ENCODE measurements at regions not wholly inside any gene's neighbourhood (a gene's known extent, or its start where the extent isn't known, plus 50 kb on each side); places are given as distances from the start of the nearest gene placed in this dataset.
"Not testable (repeated sequence)": the region's sequence is repeated elsewhere in the genome, so short reads cannot be mapped to it uniquely, and the experiment has no call there.

DNA sequence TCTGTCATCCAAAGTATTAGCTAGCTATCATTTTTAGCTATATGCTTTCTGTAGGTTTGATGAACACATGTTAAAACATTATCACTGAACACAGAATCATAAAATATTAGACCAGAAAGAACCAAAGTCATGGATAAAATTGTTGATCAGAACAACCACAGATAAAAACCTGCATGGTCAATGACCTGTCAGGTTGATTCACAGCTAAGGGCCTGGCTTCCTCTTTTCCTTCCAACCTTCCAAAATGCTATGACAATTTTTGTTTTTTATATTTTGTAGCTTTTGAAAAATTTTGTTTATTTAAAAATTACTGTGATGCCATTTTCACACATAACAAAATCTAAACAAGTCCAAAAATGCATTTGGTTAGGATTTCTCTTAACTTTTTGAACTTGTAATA is 444.4 kb upstream of the CHRM2 start:
- no peaks in the 10 kb centered on the region for H3K4me1 ChIP-seq (ENCODE audit: control insufficient read depth, insufficient read depth, low read length)
- H3K9me3 ChIP-seq (ENCODE audit: control insufficient read depth in 2 of 2, low read length in 2 of 2), result peaks cover 0 to under 1% of the 10 kb centered on the region in 2 donors
- H3K9ac ChIP-seq (ENCODE audit: low read length in 2 of 2), result no peak overlapping the region
- H3K27ac ChIP-seq (ENCODE audit: low read length), result no peak overlapping the region
- H3K36me3 ChIP-seq (ENCODE audit: control insufficient read depth in 2 of 2, insufficient read depth in 2 of 2, low read length in 2 of 2), result no peaks in the 10 kb centered on the region
- no peak overlapping the region for H3K4me3 ChIP-seq (ENCODE audit: low read length in 2 of 2)
- no peaks in the 10 kb centered on the region for H3K27me3 ChIP-seq (ENCODE audit: control insufficient read depth in 1 of 2, insufficient read depth in 2 of 2, low read length in 2 of 2)

DNA sequence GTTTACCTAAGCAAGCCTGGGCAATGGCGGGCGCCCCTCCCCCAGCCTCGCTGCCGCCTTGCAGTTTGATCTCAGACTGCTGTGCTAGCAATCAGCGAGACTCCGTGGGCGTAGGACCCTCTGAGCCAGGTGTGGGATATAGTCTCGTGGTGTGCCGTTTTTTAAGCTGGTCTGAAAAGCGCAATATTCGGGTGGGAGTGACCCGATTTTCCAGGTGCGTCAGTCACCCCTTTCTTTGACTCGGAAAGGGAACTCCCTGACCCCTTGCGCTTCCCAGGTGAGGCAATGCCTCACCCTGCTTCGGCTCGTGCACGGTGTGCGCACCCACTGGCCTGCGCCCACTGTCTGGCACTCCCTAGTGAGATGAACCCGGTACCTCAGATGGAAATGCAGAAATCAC is 442.6 kb upstream of the MTPN start:
- not testable (repeated sequence) for H3K9ac ChIP-seq (ENCODE audit: low read length in 2 of 2); H3K4me3 ChIP-seq (ENCODE audit: low read length in 2 of 2); H3K27me3 ChIP-seq (ENCODE audit: control insufficient read depth in 1 of 2, insufficient read depth in 2 of 2, low read length in 2 of 2); H3K9me3 ChIP-seq (ENCODE audit: control insufficient read depth in 2 of 2, low read length in 2 of 2); H3K4me1 ChIP-seq (ENCODE audit: control insufficient read depth, insufficient read depth, low read length); H3K27ac ChIP-seq (ENCODE audit: low read length); H3K36me3 ChIP-seq (ENCODE audit: control insufficient read depth in 2 of 2, insufficient read depth in 2 of 2, low read length in 2 of 2)

DNA sequence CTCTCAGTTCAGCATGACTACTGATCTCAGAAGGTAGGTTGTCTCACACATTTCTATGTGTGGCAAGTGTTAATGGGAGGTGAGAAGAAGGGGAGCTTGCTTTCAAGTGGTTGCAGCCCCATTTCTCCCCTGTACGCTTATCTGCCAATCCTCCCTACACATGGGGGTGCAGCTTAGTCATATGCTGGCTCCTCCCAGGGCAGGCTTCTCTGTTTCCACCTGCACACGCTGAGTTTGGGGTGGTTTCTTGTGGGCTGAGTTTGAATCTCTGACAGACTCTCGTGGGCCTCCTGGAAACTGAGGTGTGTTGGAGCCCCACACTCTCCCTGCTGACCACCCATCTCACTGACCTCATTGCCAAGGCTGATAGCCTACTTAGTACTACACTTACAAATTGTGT is 435.8 kb upstream of the MTPN start:
- Histone ChIP-seq H3K4me1 (ENCODE audit: control insufficient read depth, insufficient read depth, low read length) (no peaks in the 10 kb centered on the region), H3K27ac (ENCODE audit: low read length) (no peak overlapping the region), H3K36me3 (ENCODE audit: control insufficient read depth in 2 of 2, insufficient read depth in 2 of 2, low read length in 2 of 2) (no peaks in the 10 kb centered on the region), H3K9me3 (ENCODE audit: control insufficient read depth in 2 of 2, low read length in 2 of 2) (no peaks in the 10 kb centered on the region), H3K27me3 (ENCODE audit: control insufficient read depth in 1 of 2, insufficient read depth in 2 of 2, low read length in 2 of 2) (no peaks in the 10 kb centered on the region), H3K9ac (ENCODE audit: low read length in 2 of 2) (no peak overlapping the region), H3K4me3 (ENCODE audit: low read length in 2 of 2) (no peak overlapping the region)

DNA sequence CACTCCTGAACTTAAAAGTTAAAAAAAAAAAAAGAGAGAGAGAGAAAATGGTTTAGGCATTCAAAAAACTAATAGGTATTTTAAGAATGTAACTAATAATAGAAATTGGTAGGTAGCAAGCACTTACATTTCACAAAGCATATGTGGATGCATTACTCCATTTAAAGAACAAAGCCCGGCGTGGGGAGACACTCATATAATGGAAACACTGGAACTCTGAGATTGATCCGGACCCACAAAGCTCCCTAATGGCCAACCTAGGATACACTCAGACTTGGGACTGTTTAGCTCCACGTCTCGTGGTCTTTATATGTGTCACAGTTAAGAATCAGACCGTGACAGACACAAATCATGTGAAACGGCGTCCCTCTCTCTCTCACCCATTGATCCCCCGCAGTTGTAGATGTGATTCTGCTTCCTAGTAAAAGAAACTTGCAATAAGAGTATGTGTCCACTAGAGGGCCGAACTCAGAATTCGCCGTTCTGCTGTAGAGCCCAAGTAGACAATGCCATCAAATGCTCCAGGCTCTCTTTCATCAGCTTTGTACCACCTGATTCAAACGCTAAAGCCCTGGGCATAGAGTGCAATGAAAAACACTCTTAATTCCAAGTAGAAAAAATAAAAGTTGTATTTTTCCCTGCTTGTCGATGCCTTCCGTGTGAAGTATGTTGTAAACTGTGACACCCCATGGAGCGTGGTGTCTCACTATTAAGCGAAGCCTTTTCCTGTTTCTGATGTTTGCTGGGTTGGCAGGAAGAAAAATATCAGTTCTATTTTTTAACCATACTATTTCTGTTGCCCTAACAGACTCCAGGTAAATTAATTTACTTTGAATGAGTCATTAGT is 429.0 kb upstream of the MTPN start:
- Histone ChIP-seq H3K27me3 (ENCODE audit: control insufficient read depth in 1 of 2, insufficient read depth in 2 of 2, low read length in 2 of 2) (no peaks in the 10 kb centered on the region), H3K4me1 (ENCODE audit: control insufficient read depth, insufficient read depth, low read length) (peaks cover 3% of the 10 kb centered on the region), H3K36me3 (ENCODE audit: control insufficient read depth in 2 of 2, insufficient read depth in 2 of 2, low read length in 2 of 2) (no peaks in the 10 kb centered on the region), H3K9me3 (ENCODE audit: control insufficient read depth in 2 of 2, low read length in 2 of 2) (no peaks in the 10 kb centered on the region), H3K4me3 (ENCODE audit: low read length in 2 of 2) (peak overlapping the region in 1 of 2 donors; percentile 44), H3K9ac (ENCODE audit: low read length in 2 of 2) (no peak overlapping the region), H3K27ac (ENCODE audit: low read length) (no peak overlapping the region)

DNA sequence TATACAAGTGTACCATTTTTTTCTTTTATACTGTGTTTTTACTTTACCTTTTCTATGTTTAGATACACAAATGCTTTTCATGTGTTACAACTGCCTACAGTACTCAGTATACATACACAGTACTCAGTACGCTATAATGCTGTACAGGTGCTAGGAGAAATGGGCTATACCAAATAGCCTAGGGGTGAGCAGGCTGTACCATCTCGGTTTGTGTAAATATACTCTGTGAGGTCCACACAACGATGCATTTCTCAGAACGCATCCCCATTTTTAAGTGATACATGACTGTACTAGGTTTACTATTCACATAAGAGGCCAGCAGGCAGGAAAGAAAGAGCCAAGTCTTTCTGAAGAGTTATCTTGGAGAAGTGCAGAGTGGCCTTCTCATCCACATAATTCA is 426.4 kb upstream of the MTPN start:
- H3K4me3 ChIP-seq (ENCODE audit: low read length in 2 of 2), result no peak overlapping the region
- no peaks in the 10 kb centered on the region for H3K9me3 ChIP-seq (ENCODE audit: control insufficient read depth in 2 of 2, low read length in 2 of 2)
- H3K9ac ChIP-seq (ENCODE audit: low read length in 2 of 2), result no peak overlapping the region
- H3K27me3 ChIP-seq (ENCODE audit: control insufficient read depth in 1 of 2, insufficient read depth in 2 of 2, low read length in 2 of 2), result no peaks in the 10 kb centered on the region
- H3K4me1 ChIP-seq (ENCODE audit: control insufficient read depth, insufficient read depth, low read length), result peaks cover 3% of the 10 kb centered on the region
- H3K36me3 ChIP-seq (ENCODE audit: control insufficient read depth in 2 of 2, insufficient read depth in 2 of 2, low read length in 2 of 2), result no peaks in the 10 kb centered on the region
- no peak overlapping the region for H3K27ac ChIP-seq (ENCODE audit: low read length)

DNA sequence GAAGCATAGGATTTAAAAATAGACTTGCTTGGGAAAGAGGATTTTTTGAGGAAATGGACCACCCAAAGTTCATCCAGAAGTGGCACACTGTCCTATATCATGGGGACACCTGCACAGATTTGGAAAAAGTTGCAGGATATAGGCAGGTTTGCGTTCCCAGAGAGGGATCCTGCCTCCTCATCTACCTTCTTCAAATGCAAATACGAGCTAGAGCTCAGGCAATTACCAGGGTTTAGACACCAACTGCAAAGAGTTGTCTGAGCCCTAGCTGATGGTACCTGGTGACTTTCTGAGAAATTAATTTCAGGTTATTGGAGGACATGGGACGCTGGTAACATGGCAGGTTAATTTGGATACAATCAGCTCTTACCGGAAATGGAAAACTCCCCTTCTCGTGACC is 423.7 kb upstream of the MTPN start:
- Histone ChIP-seq H3K4me1 (ENCODE audit: control insufficient read depth, insufficient read depth, low read length) (peaks cover 1% of the 10 kb centered on the region), H3K9ac (ENCODE audit: low read length in 2 of 2) (no peak overlapping the region), H3K36me3 (ENCODE audit: control insufficient read depth in 2 of 2, insufficient read depth in 2 of 2, low read length in 2 of 2) (no peaks in the 10 kb centered on the region), H3K27me3 (ENCODE audit: control insufficient read depth in 1 of 2, insufficient read depth in 2 of 2, low read length in 2 of 2) (no peaks in the 10 kb centered on the region), H3K27ac (ENCODE audit: low read length) (no peak overlapping the region), H3K4me3 (ENCODE audit: low read length in 2 of 2) (no peak overlapping the region), H3K9me3 (ENCODE audit: control insufficient read depth in 2 of 2, low read length in 2 of 2) (no peaks in the 10 kb centered on the region)

DNA sequence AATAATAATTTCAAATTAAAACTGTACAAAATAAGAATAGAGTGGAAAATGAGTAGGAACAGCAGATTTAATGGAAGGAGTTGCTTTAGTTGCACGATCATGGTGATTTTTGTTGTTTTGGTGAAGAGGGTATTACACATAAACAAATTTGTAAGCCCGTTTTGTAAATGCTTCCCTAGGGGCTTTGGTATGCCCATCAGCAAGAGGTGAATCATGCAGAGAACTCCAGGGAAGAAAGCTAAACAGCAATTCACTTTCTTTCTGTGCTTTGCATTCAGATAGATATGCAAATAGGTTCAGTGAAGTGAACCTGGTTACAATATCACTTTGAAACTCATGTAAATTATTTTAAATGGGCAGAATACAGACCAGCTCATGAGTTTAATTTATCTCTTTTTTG is 422.2 kb upstream of the MTPN start:
- H3K27me3 ChIP-seq (ENCODE audit: control insufficient read depth in 1 of 2, insufficient read depth in 2 of 2, low read length in 2 of 2), result no peaks in the 10 kb centered on the region
- H3K4me3 ChIP-seq (ENCODE audit: low read length in 2 of 2), result no peak overlapping the region
- no peaks in the 10 kb centered on the region for H3K36me3 ChIP-seq (ENCODE audit: control insufficient read depth in 2 of 2, insufficient read depth in 2 of 2, low read length in 2 of 2)
- no peak overlapping the region for H3K9ac ChIP-seq (ENCODE audit: low read length in 2 of 2)
- no peak overlapping the region for H3K27ac ChIP-seq (ENCODE audit: low read length)
- no peaks in the 10 kb centered on the region for H3K4me1 ChIP-seq (ENCODE audit: control insufficient read depth, insufficient read depth, low read length)
- H3K9me3 ChIP-seq (ENCODE audit: control insufficient read depth in 2 of 2, low read length in 2 of 2), result no peaks in the 10 kb centered on the region

DNA sequence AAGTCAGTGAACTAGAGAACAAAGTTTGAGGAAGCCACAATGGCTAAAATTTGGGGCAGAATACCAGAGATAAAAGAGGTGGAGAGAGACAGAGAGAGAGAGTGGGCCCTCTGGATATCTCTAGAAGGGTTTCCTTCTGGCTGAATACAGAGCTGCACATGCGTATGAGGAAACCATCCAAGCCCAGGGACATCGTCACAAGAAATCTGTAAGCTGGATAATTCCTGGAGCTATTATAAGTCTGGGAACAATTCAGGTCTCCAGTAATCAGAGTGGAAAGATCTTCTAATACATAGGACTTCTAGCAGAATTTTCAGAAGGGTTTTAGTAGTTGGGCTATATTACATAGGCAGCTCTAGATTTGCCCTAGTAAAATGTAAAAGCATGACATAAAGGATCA is 415.7 kb upstream of the MTPN start:
- Histone ChIP-seq H3K4me3 (ENCODE audit: low read length in 2 of 2) (no peak overlapping the region), H3K9me3 (ENCODE audit: control insufficient read depth in 2 of 2, low read length in 2 of 2) (no peaks in the 10 kb centered on the region), H3K27me3 (ENCODE audit: control insufficient read depth in 1 of 2, insufficient read depth in 2 of 2, low read length in 2 of 2) (no peaks in the 10 kb centered on the region), H3K9ac (ENCODE audit: low read length in 2 of 2) (no peak overlapping the region), H3K4me1 (ENCODE audit: control insufficient read depth, insufficient read depth, low read length) (no peaks in the 10 kb centered on the region), H3K27ac (ENCODE audit: low read length) (no peak overlapping the region), H3K36me3 (ENCODE audit: control insufficient read depth in 2 of 2, insufficient read depth in 2 of 2, low read length in 2 of 2) (no peaks in the 10 kb centered on the region)

DNA sequence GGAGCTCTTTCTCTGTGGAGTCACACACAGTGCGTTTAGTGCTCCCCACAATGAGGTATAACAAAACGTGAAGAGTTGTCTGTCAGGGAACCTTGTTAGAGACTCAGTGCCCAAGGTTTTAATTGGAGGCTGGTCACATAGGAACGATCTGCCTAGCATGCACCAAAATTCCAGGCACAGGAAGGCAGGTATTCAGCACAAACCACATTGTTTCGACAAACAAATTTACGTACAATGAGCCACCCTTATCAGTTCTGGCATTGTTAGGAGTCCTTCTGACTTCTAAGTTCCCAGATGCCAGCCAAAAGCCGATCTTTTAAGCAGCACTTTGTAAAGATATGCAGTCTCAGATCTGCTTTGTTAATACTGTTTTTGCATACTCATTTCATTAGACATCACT is 414.2 kb upstream of the MTPN start:
- Histone ChIP-seq H3K4me1 (ENCODE audit: control insufficient read depth, insufficient read depth, low read length) (no peaks in the 10 kb centered on the region), H3K27me3 (ENCODE audit: control insufficient read depth in 1 of 2, insufficient read depth in 2 of 2, low read length in 2 of 2) (no peaks in the 10 kb centered on the region), H3K27ac (ENCODE audit: low read length) (no peak overlapping the region)

DNA sequence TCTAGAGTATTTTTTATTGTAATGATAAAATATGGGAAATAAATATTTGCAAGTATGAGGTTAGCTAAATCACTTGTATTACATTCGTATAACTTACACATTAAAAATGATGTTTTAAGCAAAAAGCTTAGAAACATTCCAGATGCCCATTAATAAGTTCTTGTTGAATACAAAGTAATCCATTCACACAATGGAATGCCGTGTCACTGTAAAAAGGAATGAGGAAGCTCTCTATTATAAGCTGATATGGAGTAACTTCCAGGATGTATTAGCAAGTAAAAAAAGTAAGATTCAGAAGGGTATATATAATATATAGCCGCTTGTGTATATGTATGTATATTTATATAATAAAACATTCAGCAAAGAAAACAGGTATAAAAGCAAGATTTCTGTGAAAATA is 412.8 kb upstream of the MTPN start:
- Histone ChIP-seq H3K4me3 (ENCODE audit: low read length in 2 of 2) (no peak overlapping the region), H3K36me3 (ENCODE audit: control insufficient read depth in 2 of 2, insufficient read depth in 2 of 2, low read length in 2 of 2) (no peaks in the 10 kb centered on the region), H3K9me3 (ENCODE audit: control insufficient read depth in 2 of 2, low read length in 2 of 2) (no peaks in the 10 kb centered on the region), H3K27me3 (ENCODE audit: control insufficient read depth in 1 of 2, insufficient read depth in 2 of 2, low read length in 2 of 2) (no peaks in the 10 kb centered on the region), H3K9ac (ENCODE audit: low read length in 2 of 2) (no peak overlapping the region), H3K27ac (ENCODE audit: low read length) (no peak overlapping the region), H3K4me1 (ENCODE audit: control insufficient read depth, insufficient read depth, low read length) (no peaks in the 10 kb centered on the region)

More for the DNA sequence above, 414.2 kb upstream of the MTPN start:
- Histone ChIP-seq H3K36me3 (ENCODE audit: control insufficient read depth in 2 of 2, insufficient read depth in 2 of 2, low read length in 2 of 2) (no peaks in the 10 kb centered on the region), H3K9ac (ENCODE audit: low read length in 2 of 2) (no peak overlapping the region), H3K9me3 (ENCODE audit: control insufficient read depth in 2 of 2, low read length in 2 of 2) (no peaks in the 10 kb centered on the region), H3K4me3 (ENCODE audit: low read length in 2 of 2) (no peak overlapping the region)

DNA sequence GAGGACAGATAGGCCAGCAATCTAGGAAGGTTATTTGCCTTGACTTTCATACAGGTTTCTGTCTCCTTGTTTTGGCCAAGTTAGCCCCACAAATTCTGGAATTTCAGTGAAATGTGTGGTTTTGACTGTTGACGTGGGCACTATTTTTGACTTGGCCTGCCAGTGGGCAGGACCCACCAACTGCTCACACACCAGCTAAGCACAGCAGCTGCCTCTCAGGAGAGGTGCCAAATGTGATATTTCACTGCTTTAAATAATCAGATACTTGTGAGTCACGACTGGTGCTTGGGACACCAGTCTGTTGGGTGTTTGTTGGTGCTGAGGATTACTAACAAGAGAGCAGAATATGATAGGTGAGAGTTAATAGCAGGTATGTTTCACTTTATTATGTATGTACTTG is 409.7 kb upstream of the MTPN start:
- no peaks in the 10 kb centered on the region for H3K27me3 ChIP-seq (ENCODE audit: control insufficient read depth in 1 of 2, insufficient read depth in 2 of 2, low read length in 2 of 2)
- H3K27ac ChIP-seq (ENCODE audit: low read length), result no peak overlapping the region
- H3K4me1 ChIP-seq (ENCODE audit: control insufficient read depth, insufficient read depth, low read length), result no peaks in the 10 kb centered on the region
- H3K9me3 ChIP-seq (ENCODE audit: control insufficient read depth in 2 of 2, low read length in 2 of 2), result no peaks in the 10 kb centered on the region
- H3K9ac ChIP-seq (ENCODE audit: low read length in 2 of 2), result no peak overlapping the region
- H3K36me3 ChIP-seq (ENCODE audit: control insufficient read depth in 2 of 2, insufficient read depth in 2 of 2, low read length in 2 of 2), result no peaks in the 10 kb centered on the region
- H3K4me3 ChIP-seq (ENCODE audit: low read length in 2 of 2), result no peak overlapping the region

Data from stomach smooth muscle (tissue), 2 donors.